Cardiac fibroblast (primary cell): ENCODE measurements at regions not wholly inside any gene's neighbourhood (a gene's known extent, or its start where the extent isn't known, plus 50 kb on each side); places are given as distances from the start of the nearest gene placed in this dataset.

Experiments
- DNase-seq, 2 donors: peaks; one replicate each; pipeline versions ENCODE4 v3.0.0 to v3.0.0-alpha.2; 2010; ENCODE audit warnings: low read depth in 2 of 2
- H3K4me3 ChIP-seq, 2 donors: replicated peaks in 1 of 2; 1 replicate in 1 of 2; 2 replicates in 1 of 2; pipeline ENCODE4 v1.5.1; 2011; ENCODE audit warnings: low read depth in 2 of 2, low read length in 2 of 2, mild to moderate bottlenecking in 2 of 2, moderate library complexity in 1 of 2
- TF ChIP-seq, protein P1 (sequence below): IDR thresholded peaks from one replicate; pipeline ENCODE4 v1.5.1; 2011; ENCODE audit warnings: low read depth, mild to moderate bottlenecking, low read length, inconsistent platforms

DNA sequence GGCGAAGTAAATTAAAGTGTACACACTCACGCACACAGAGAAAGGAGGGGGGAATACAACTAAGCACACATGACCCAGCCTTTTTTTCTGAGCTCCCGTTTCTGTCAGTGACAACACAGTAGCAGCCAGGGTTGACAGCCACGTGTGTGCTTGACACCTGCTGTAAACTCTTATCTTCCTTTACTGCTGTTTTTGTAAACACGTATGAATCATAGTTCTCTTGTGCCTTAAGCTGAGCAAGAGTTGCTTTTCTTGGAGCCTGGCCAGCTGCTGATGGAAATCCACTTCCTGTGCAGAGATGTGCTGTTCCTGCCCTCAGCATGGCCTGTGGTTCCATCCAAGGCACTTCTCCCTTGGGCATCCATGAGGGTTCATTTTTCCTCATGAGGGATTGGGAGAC is 561.9 kb downstream of the GALR1 start:
- TF ChIP-seq, protein P1, sequence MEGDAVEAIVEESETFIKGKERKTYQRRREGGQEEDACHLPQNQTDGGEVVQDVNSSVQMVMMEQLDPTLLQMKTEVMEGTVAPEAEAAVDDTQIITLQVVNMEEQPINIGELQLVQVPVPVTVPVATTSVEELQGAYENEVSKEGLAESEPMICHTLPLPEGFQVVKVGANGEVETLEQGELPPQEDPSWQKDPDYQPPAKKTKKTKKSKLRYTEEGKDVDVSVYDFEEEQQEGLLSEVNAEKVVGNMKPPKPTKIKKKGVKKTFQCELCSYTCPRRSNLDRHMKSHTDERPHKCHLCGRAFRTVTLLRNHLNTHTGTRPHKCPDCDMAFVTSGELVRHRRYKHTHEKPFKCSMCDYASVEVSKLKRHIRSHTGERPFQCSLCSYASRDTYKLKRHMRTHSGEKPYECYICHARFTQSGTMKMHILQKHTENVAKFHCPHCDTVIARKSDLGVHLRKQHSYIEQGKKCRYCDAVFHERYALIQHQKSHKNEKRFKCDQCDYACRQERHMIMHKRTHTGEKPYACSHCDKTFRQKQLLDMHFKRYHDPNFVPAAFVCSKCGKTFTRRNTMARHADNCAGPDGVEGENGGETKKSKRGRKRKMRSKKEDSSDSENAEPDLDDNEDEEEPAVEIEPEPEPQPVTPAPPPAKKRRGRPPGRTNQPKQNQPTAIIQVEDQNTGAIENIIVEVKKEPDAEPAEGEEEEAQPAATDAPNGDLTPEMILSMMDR: no peak
- peak in 1 of 2 donors; percentile 16 for DNase-seq
- H3K4me3 ChIP-seq: no peak overlapping the region

DNA sequence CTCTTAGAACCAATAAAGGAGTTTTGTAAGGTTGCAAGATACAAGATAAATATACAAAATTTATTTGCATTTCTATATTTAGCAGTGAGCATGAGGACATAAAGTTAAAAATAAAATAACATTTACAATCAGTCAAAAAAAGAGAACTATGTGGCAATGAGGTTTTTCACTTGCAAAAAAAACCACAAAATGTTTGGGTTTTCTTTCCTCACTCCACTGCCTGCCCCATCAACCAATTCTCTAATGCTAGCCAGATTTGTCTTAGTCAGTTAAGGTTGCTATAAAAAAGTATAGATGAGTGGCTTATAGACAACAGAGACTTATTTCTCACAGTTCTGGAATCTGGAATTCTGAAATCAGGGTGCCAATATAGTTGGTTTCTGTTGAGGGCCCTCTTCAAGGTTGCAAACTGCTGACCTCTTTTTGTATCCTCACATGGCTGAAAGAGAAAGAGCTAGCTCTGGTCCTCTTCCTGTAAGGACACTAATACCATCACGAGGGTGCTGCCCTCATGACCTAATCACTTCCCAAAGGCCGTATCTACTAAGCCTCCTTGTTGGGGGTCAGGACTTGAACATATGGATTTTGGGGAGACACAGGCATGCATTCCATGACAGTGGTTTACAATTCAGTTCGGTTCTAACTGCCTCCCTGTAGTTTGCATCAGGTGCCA is 566.2 kb downstream of the GALR1 start:
- no peak overlapping the region for H3K4me3 ChIP-seq
- TF ChIP-seq, protein P1: no peak
- DNase-seq: no peak

- no peak overlapping the region for H3K4me3 ChIP-seq
- TF ChIP-seq, protein P1: no peak
- no peak for DNase-seq
Measured at GRCh38 chr18:77818328-77818727, 568.7 kb downstream of the GALR1 start.

- TF ChIP-seq, protein P1: no peak
- no peak for DNase-seq
Measured at GRCh38 chr18:77820472-77820871, 570.8 kb downstream of the GALR1 start.

GRCh38 chr18:77821892-77822291 is 572.2 kb downstream of the GALR1 start:
- DNase-seq: no peak
- no peak overlapping the region for H3K4me3 ChIP-seq
- TF ChIP-seq, protein P1: no peak

More at GRCh38 chr18:77820472-77820871, 570.8 kb downstream of the GALR1 start:
- no peak overlapping the region for H3K4me3 ChIP-seq

DNA sequence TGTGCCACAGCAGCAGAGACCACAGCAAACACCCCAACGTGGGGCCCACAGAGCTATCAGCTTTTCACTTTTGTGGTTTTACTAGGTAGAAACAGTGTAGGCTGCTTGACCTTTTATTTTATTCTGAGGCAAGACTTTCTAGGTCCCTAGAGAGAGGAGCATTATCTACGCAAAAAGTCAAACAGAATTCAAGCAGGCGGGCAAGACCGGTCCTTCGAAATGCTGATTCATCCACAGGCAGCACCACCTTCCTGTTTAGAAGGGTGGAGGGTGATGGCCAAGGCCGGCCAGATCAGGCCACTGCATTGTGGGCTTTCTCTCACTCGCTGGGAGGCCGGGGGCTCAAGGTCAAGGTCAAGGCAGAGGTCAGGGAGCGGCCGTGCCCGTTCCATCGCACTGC is 573.0 kb downstream of the GALR1 start:
- H3K4me3 ChIP-seq: no peak overlapping the region
- TF ChIP-seq, protein P1: no peak
- DNase-seq: no peak

DNA sequence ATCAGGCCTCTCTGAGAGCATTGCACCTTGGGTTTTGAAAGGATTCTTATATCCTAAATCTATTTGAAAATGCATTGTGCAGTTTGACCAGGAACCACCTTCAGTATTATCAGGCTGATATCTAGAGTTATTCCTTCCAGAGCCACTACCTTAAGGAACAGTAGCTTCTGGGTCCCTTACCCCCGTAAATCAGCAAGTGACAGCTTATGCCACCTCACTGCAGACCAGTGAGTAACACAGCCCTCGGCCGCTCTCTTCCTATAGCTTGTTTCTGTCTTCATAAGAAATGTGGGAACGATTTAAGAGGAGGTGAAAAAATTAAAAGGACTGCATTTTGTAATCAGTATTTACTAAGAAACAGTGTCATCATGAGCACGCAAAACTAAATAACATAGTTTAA is 584.2 kb downstream of the GALR1 start:
- no peak overlapping the region for H3K4me3 ChIP-seq
- TF ChIP-seq, protein P1: no peak
- no peak for DNase-seq
